Activated T-cell treated with anti-CD3 and anti-CD28 coated beads, Interleukin-2, amount 50 U/mL, for 72 hours (primary cell): ENCODE measurements at regions not wholly inside any gene's neighbourhood (a gene's known extent, or its start where the extent isn't known, plus 50 kb on each side); places are given as distances from the start of the nearest gene placed in this dataset.
"Not testable (repeated sequence)": the region's sequence is repeated elsewhere in the genome, so short reads cannot be mapped to it uniquely, and the experiment has no call there.

Source experiments
- ATAC-seq, 2 donors: fragments of 150-1000 bp; cut with Tn5 transposase; replicated peaks in 1 of 2; 2 replicates each; pipeline ENCODE4 v1.10.0; 2021; ENCODE audit warnings: moderate library complexity in 2 of 2, mild to moderate bottlenecking in 1 of 2
- DNase-seq, 2 donors: peaks; one replicate each; pipeline ENCODE4 v3.0.0; 2021 to 2022; ENCODE audit warnings: mixed read lengths in 1 of 2
- H3K27ac Mint-ChIP-seq: one replicate; pipeline ENCODE4 v1.8.0; 2022; ENCODE audit warnings: mild to moderate bottlenecking, moderate library complexity, mixed read lengths
- H3K27me3 Mint-ChIP-seq: one replicate; pipeline ENCODE4 v1.8.0; 2022; ENCODE audit warnings: low read depth, mixed read lengths
- H3K36me3 Mint-ChIP-seq, 2 donors: one replicate each; pipeline ENCODE4 v1.8.0; 2022; ENCODE audit warnings: mixed read lengths in 2 of 2, mild to moderate bottlenecking in 1 of 2; ENCODE audit not compliant: insufficient read depth in 2 of 2
- H3K4me1 Mint-ChIP-seq: one replicate; pipeline ENCODE4 v1.8.0; 2022; ENCODE audit warnings: low read depth, mixed read lengths
- H3K4me3 Mint-ChIP-seq, 2 donors: one replicate each; pipeline ENCODE4 v1.8.0; 2022; ENCODE audit warnings: mild to moderate bottlenecking in 2 of 2, mixed read lengths in 2 of 2, moderate library complexity in 2 of 2
- H3K9me3 Mint-ChIP-seq, 2 donors: one replicate each; pipeline ENCODE4 v1.8.0; 2022; ENCODE audit warnings: mixed read lengths in 2 of 2

DNA sequence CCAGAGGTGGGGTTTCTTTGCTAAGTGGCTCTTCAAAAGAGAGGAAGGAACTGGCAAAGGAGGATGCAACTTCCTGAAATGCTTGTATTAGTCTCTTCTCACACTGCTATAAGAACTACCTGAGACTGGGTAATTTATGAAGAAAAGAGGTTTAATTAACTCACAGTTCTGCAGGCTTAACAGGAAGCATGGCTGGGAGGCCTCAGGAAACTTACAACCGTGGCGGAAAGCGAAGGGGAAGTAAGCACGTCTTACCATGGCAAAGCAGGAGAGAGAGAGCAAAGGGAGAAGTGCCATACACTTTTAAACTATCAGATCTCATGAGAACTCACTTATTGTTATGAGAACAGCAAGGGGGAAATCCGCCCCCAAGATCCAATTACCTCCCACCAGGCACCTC lies 505.7 kb downstream of the ZNF674 start:
- peaks cover 6 to 8% of the 10 kb centered on the region in 2 donors for H3K36me3 Mint-ChIP-seq
- no peak overlapping the region for H3K4me3 Mint-ChIP-seq
- DNase-seq = no peak
- ATAC-seq = no peak
- H3K4me1 Mint-ChIP-seq = no peaks in the 10 kb centered on the region
- no peak overlapping the region for H3K27ac Mint-ChIP-seq
- H3K27me3 Mint-ChIP-seq = peaks cover 29% of the 10 kb centered on the region
- H3K9me3 Mint-ChIP-seq = peaks cover 6 to 7% of the 10 kb centered on the region in 2 donors

DNA sequence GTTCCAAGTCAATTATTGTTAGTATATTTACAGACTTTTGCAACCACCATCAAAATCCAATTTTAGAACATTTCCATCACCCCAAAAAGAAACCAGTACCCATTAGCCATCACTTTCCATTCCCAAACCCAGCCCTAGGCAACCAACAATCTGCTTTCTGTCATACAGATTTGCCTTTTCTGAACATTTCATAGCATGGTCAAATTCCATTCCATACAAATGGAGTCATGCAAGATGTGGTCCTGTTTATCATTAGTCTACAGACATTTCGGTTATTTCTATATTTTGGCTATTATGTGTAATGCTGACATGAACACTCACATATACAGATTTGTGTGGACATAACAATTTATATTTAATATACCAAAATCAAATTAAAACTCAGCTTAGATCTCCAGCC lies 508.7 kb downstream of the ZNF674 start:
- no peak overlapping the region for H3K27ac Mint-ChIP-seq
- no peak overlapping the region for H3K4me3 Mint-ChIP-seq
- no peak for ATAC-seq
- peaks cover 5 to 6% of the 10 kb centered on the region in 2 donors for H3K9me3 Mint-ChIP-seq
- no peak for DNase-seq
- H3K27me3 Mint-ChIP-seq = peaks cover 31% of the 10 kb centered on the region
- peaks cover 4 to 7% of the 10 kb centered on the region in 2 donors for H3K36me3 Mint-ChIP-seq
- H3K4me1 Mint-ChIP-seq = no peaks in the 10 kb centered on the region

DNA sequence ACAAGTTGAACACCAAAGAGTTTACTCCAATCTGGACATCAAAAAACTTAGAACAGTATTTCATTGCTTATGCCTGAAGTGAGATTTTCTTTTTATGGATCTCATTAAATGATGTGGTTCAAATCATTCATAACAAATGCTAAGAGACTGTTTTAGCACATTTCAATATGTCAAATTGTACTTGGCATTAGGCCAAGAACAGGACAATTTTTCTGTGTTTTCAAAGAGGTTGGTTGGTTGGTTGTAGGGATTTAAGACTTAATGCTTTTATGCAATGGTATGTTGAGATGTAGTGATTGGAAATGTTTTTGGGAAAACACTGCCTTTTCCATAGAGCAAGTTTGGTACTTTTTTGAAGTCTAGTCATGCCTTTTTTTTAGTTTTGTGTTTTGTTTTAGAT lies 510.4 kb downstream of the ZNF674 start:
- ATAC-seq (no peak), DNase-seq (no peak)
- H3K4me1 Mint-ChIP-seq = no peaks in the 10 kb centered on the region
- no peaks in the 10 kb centered on the region for H3K36me3 Mint-ChIP-seq
- peaks cover 31% of the 10 kb centered on the region for H3K27me3 Mint-ChIP-seq
- H3K4me3 Mint-ChIP-seq = no peak overlapping the region
- H3K9me3 Mint-ChIP-seq = no peaks in the 10 kb centered on the region
- H3K27ac Mint-ChIP-seq = no peak overlapping the region

DNA sequence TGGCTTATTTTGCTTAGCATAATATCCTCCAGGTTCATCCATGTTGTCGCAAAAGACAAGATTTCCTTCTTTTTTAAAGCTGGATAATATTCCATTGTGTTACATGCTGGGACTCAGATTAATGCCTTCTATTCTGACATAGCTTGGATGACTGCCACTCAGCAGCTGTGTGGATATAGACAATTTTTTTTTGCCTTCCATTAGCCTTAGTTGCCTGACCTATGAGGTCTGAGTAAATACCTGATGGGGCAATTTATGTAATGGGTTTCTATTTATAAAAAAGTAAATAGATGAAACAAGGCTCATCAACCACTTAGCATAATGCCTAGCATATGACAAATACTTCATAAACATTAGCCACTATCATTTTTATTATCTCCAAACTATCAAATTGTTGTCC lies 515.4 kb downstream of the ZNF674 start:
- Mint-ChIP-seq H3K4me1 (no peaks in the 10 kb centered on the region), H3K36me3 (no peaks in the 10 kb centered on the region), H3K27ac (no peak overlapping the region), H3K9me3 (peaks cover 0 to 2% of the 10 kb centered on the region in 2 donors), H3K27me3 (peaks cover 37% of the 10 kb centered on the region), H3K4me3 (no peak overlapping the region)
- ATAC-seq = no peak
- DNase-seq = no peak

DNA sequence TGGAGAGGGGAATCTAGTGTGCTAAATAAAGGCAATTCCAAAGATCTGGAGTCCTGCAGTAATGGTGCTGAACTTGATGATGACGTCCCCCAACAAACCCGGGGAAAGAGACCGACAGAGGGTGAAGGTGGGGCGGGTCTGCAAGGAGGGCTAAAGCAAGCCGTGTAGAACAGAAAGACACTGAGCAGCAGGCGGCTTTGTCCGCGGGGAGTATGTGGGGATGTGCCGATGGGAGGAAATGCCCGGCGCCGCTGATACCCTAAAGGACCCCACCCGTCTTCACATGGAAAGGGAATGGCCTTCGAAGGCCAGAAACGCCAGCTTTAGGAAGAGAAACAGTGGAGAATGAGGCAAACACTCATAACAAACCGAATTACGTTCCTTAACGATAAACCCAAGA lies 528.9 kb downstream of the ZNF674 start:
- H3K4me3 Mint-ChIP-seq = no peak overlapping the region
- H3K36me3 Mint-ChIP-seq = no peaks in the 10 kb centered on the region
- H3K27ac Mint-ChIP-seq = no peak overlapping the region
- H3K4me1 Mint-ChIP-seq = no peaks in the 10 kb centered on the region
- ATAC-seq (no peak), DNase-seq (no peak)
- peaks cover 0 to 3% of the 10 kb centered on the region in 2 donors for H3K9me3 Mint-ChIP-seq
- peaks cover 32% of the 10 kb centered on the region for H3K27me3 Mint-ChIP-seq

DNA sequence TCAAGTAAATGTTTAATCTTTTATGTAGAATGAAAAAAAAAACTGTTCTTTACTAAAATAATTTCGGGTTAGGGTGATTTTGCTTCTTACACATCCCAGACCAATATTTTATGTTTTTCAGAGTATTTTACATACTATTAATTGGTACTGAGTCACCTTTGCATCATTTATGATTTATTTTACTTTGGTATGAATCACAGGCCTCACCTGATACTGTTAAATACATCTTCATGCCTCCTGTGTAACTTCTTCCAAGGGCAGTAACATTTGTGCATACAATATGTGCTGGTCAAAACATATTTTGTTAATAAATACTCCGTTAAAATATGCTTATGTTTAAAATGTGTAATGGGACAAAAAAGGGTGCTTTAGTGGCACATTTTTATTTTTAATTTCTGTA lies 529.6 kb downstream of the ZNF674 start:
- H3K27me3 Mint-ChIP-seq = peaks cover 26% of the 10 kb centered on the region
- H3K4me3 Mint-ChIP-seq = no peak overlapping the region
- no peak for DNase-seq
- no peak for ATAC-seq
- H3K27ac Mint-ChIP-seq = no peak overlapping the region
- H3K36me3 Mint-ChIP-seq = no peaks in the 10 kb centered on the region
- H3K4me1 Mint-ChIP-seq = no peaks in the 10 kb centered on the region
- no peaks in the 10 kb centered on the region for H3K9me3 Mint-ChIP-seq

DNA sequence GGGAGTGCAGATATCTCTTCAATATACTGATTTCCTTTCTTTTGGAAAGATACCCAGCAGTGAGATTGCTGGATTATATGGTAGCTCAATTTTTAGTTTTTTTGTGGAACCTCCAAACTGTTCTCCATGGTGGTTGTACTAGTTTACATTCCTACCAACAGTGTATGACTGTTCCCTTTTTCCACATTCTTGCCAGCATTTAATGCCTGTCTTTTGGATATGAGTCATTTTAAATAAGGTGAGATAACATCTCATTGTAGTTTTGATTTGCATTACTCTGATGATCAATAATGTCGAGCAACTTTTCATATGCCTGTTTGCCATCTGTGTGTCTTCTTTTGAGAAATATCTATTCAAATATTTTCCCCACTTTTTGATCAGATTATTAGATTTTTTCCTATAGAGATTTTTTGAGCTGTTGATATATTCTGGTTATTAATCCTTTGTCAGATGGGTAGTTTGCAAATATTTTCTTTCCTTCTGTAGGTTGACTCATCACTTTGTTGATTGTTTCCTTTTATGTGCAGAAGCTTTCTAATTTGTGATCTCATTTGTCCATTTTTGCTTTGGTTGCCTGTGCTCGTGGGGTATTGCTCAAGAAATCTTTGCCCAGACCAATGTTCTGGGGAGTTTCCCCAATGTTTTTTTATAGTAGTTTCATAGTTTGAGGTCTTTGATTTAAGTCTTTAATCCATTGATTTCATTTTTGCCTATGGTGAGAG lies 552.7 kb downstream of the ZNF674 start:
- ATAC-seq (no peak), DNase-seq (no peak)
- no peaks in the 10 kb centered on the region for H3K4me1 Mint-ChIP-seq
- H3K4me3 Mint-ChIP-seq = no peak overlapping the region
- peaks cover 0 to 6% of the 10 kb centered on the region in 2 donors for H3K36me3 Mint-ChIP-seq
- H3K9me3 Mint-ChIP-seq = peaks cover 4 to 7% of the 10 kb centered on the region in 2 donors
- H3K27ac Mint-ChIP-seq = no peak overlapping the region
- peaks cover 29% of the 10 kb centered on the region for H3K27me3 Mint-ChIP-seq

DNA sequence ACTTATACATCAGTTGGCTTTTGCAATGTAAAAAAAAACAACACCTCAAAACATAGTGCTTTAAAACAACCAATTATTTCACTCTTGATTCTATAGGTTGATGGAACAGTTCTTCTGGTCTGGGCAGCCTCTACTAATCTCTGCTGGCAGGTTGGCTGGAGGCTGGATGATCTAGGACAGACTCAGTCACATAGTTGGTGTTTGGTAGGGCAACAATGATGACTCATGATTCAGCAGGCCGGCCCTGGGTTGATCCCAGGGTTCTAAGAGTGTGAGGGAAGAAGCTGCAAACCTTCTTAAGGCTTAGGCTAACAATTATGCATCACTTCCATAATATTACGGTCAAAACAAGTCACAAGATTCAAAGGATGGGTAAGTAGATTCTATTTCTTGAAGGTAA lies 558.2 kb downstream of the ZNF674 start:
- no peak overlapping the region for H3K4me3 Mint-ChIP-seq
- no peaks in the 10 kb centered on the region for H3K4me1 Mint-ChIP-seq
- ATAC-seq (no peak), DNase-seq (no peak)
- peaks cover 36% of the 10 kb centered on the region for H3K27me3 Mint-ChIP-seq
- no peak overlapping the region for H3K27ac Mint-ChIP-seq
- H3K36me3 Mint-ChIP-seq = peaks cover 0 to 1% of the 10 kb centered on the region in 2 donors
- H3K9me3 Mint-ChIP-seq = no peaks in the 10 kb centered on the region

DNA sequence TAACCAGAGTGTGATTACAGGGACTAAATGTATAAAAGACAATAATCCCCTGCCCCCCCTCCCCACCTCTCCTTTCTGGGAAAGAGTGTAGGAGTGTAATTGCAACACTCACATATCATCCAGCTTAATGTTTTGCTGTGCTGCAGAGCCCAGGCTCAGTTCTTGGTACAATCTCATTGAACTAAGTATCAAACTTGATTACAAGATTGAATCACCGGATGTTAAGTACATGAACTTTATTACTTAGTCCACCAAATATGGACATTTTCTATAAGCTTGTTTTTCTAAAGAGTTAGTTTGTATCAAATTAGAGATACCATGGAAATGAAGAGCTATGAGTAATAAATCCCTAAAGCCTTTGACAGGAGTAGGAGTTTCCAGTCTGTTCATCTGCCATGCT lies 559.1 kb downstream of the ZNF674 start:
- ATAC-seq (no peak), DNase-seq (no peak)
- H3K27ac Mint-ChIP-seq = no peak overlapping the region
- H3K9me3 Mint-ChIP-seq = no peaks in the 10 kb centered on the region
- H3K27me3 Mint-ChIP-seq = peaks cover 35% of the 10 kb centered on the region
- no peak overlapping the region for H3K4me3 Mint-ChIP-seq
- H3K4me1 Mint-ChIP-seq = no peaks in the 10 kb centered on the region
- H3K36me3 Mint-ChIP-seq = peaks cover 0 to 1% of the 10 kb centered on the region in 2 donors

DNA sequence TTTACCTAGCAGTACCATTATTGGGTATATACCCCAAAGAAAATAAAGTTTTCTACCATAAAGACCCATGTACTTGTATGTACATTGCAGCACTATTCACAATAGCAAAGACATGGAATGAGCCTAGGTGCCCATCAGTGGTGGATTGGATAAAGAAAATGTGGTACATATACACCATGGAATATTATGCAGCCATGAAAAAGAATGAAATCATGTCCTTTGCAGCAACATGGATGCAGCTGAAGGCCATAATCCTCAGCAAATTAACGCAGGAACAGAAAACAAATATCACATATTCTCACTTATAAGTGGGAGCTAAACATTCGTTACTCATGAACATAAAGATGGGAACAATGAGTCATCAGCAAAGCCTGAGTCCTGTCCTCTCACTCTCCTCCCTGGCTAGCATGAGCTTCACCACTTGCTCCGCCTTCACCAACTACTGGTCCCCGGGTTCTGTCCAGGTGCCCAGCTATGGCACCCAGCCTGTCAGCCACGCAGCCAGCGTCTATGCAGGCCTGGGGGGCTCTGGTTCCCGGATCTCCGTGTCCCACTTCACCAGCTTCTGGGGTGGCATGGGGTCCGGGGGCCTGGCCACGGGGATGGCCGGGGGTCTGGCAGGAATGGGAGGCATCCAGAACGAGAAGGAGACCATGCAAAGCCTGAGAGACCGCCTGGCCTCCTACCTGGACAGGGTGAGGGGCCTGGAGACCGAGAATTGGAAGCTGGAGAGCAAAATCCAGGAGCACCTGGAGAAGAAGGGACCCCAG lies 562.1 kb downstream of the ZNF674 start:
- H3K4me1 Mint-ChIP-seq, H3K36me3 Mint-ChIP-seq, DNase-seq, H3K9me3 Mint-ChIP-seq, H3K27ac Mint-ChIP-seq, H3K4me3 Mint-ChIP-seq, ATAC-seq: not testable (repeated sequence)
- peaks cover 20% of the 10 kb centered on the region for H3K27me3 Mint-ChIP-seq

DNA sequence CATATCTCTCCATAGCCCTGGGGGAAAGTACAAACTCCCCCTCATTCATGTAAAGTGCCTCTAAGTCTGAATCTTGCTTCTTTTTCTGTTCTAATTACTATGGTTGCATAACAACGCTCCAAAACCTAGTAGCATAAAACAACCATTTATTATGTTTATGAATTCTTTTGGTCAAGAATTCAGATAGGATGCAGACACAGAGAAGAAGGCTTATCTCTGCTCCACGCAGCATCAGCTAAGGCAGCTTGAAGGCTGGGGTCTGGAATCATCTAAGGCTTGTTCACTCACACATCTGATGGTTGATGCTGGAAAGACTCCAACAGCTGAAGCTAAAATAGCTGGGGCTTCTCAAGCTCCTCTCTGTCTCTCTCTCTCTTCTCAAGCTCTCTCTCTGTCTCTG lies 564.5 kb downstream of the ZNF674 start:
- no peak overlapping the region for H3K4me3 Mint-ChIP-seq
- H3K36me3 Mint-ChIP-seq = peaks cover 0 to 1% of the 10 kb centered on the region in 2 donors
- no peak for ATAC-seq
- peaks cover 10% of the 10 kb centered on the region for H3K27me3 Mint-ChIP-seq
- H3K27ac Mint-ChIP-seq = no peak overlapping the region
- H3K4me1 Mint-ChIP-seq = no peaks in the 10 kb centered on the region
- H3K9me3 Mint-ChIP-seq = no peaks in the 10 kb centered on the region
- no peak for DNase-seq

DNA sequence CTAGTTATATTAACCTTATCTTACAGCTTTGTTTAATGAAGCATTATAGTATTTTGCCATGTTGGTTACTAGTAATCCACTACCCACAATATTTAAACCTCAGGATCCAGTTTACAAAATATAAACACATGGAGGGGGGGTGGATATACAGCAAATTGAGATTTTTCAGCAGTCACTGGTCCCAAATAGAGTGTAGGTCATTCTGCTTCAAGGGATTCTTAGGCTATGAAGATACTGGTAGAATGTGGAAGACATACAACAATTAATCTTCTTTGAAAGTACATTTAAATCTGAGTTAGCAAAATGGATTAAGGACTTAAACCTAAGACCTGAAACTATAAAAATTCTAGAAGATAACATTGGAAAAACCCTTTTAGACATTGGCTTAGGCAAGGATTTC lies 569.6 kb downstream of the ZNF674 start:
- no peak for DNase-seq
- Mint-ChIP-seq H3K27me3 (peaks cover 20% of the 10 kb centered on the region), H3K27ac (no peak overlapping the region), H3K4me1 (no peaks in the 10 kb centered on the region), H3K36me3 (no peaks in the 10 kb centered on the region), H3K9me3 (peaks cover 0 to 1% of the 10 kb centered on the region in 2 donors), H3K4me3 (no peak overlapping the region)
- ATAC-seq = no peak

DNA sequence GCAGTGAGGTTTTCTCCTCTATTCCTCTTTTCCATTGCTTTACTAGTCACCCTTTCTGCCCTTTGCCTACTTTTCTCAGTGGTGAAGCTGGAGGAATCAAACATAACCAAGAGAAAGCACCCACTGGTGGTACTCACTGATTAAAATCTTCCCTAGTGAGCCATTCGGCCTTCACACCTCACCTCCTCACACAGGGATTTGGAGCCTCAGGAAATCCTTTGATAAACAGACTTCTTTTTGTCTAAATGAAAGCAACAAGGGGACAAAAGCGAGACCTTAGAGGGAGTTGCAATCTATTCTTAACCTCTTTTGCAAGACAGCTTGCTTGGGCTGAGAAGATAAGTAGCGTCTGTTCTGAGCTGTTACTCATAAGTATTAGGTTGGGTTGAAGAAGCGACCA lies 572.6 kb downstream of the ZNF674 start:
- Mint-ChIP-seq H3K36me3 (no peaks in the 10 kb centered on the region), H3K27ac (no peak overlapping the region), H3K4me3 (no peak overlapping the region), H3K4me1 (no peaks in the 10 kb centered on the region), H3K27me3 (peaks cover 24% of the 10 kb centered on the region), H3K9me3 (peaks cover 0 to 3% of the 10 kb centered on the region in 2 donors)
- ATAC-seq (no peak), DNase-seq (no peak)
